ENCODE measurements at regions not wholly inside any gene's neighbourhood (a gene's known extent, or its start where the extent isn't known, plus 50 kb on each side); places are given as distances from the start of the nearest gene placed in this dataset.

- TF ChIP-seq POLR2A (IDR thresholded peaks at IDR 0.05; ENCODE audit: control extremely low read depth in 1 of 2, low read depth in 2 of 2, low read length in 2 of 2) (no peak), CTCF (IDR thresholded peaks at IDR 0.05; ENCODE audit: control extremely low read depth in 1 of 3, insufficient read depth in 1 of 3, low read depth in 1 of 3, low read length in 3 of 3) (no peak)
Measured at GRCh38 chr15:77864211-77865105, 213.1 kb downstream of the TBC1D2B start.

Measured in H1 (cell line).